Activated gamma-delta T cell treated with anti-CD3 and anti-CD28 coated beads, Interleukin-2, amount 50 U/mL, for 16 hours (primary cell): ENCODE measurements at regions not wholly inside any gene's neighbourhood (a gene's known extent, or its start where the extent isn't known, plus 50 kb on each side); places are given as distances from the start of the nearest gene placed in this dataset.
"Not testable (repeated sequence)": the region's sequence is repeated elsewhere in the genome, so short reads cannot be mapped to it uniquely, and the experiment has no call there.

Experiments used
- DNase-seq: peaks from one replicate; pipeline ENCODE4 v3.0.0-alpha.2; 2020; ENCODE audit warnings: low read depth

DNA sequence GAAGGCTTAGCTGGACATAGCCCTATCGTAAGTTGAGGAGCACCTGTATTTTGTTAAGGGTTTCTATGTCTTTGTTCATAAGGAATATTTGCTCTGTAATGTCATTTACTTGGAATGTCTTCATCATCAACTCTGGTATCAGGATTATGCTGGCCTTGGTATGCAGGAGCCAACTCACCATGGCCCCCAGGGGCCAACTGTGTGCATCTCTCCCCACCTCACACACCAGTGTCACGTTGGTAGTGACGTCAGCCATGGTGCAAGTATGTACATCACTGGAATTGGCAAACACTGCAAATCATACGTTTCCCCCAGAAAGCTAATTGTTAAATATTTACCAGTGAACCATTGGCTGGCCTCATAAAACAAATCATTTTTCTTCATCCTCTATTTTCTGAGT, 70.8 kb downstream of the YTHDF1 start:
- no peak for DNase-seq

DNA sequence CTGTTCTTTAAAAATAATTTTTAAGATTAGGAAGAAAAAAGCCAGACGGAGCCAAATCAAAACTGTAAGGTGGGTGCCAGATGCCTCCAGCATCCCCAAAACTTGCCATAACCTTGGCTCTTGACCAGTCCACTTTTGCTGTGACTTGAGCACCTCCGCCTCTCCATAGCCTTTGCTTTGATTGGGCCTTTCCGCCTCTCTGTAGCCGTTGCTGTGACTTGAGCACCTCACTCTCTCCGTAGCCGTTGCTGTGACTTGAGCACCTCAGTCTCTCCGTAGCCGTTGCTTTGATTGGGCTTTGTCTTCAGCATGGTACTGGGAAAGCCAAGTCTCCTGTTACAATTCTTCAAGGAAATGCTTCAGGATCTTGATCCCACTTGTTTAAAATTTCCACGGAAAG, 73.0 kb downstream of the YTHDF1 start:
- DNase-seq = no peak

- DNase-seq = no peak
These were observed 74.4 kb downstream of the YTHDF1 start for GRCh38 chr20:63141531-63141930.

DNA sequence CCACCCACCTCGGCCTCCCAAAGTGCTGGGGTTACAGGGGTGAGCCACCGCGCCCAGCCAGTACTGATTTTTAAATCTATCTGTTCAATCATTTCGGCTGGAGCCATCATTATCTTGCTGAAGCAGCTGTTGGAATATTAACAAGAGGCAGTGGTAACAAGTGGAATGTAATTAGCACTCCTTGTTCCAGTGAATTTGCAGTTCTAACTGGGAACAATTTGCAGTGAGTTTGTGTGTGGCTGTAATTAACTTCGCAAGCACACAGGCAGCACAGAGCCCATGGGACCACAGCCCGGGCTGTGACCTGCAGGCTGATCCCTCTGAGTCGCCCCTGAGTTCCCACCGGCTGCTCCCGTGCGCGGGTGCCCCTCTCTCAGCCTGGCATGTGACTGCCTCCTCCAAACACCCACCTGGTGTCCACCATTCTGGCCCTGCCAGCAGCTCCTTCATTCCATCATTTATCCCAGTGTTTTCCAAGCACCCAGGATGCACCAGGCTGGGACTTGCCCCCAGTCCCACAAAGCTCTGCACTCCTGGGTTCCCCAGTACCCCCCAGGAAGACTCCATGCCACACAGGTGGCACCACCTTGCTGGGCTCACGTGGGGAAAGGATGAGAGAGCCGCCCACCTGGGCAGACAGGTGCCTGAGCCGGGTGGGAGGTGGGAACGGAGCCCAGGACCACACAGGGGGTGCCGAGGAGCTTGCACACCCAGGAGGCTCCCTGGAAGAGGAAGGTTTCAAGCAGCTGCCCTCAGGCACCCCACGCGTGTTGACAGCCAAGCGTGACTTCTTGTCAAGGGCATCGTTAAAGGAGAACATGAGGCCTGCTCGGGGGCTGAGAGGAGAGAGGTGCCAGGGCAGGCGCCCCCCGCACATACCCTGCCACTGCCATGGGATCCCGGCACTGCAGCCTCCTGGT, 75.2 kb downstream of the YTHDF1 start:
- DNase-seq = no peak

DNA sequence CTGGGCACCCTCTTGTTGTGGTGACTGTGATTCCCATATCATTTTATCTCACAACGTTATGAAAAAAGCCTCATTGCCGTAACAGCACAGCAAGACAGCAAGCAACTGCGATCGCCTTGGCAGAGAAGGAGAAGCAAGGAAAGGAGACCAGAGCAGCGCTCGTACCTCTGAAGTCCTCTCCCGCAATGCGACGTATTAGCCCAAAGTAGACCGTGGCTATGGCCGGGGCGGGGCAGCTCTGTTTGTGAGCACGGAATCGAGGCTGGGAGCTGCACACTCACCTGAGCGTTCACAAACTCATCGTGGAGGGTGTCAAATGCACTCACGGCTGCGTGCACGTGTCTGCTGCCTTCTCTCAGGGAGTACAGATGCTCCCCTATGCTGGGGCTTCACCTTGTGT, 76.1 kb downstream of the YTHDF1 start:
- DNase-seq = no peak

DNA sequence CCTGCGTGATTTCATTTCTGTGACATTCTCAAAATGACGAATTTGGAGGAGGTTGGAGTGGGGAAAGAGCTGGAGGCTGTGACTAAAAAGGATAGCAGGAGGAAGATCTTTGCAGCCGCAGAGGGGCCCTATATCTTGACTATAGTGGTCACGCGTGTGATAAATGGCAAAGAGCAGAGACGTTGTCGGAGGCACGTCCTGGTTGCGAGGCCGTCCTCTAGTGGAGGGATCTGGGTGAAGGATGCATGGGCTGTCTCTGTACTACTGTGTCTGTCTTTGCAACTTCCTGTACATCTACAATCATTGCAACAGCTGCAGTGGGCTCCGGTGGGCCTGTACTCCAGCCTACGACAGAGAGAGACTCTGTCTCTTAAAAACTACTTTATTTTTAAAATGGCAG, 76.6 kb downstream of the YTHDF1 start:
- DNase-seq = no peak

DNA sequence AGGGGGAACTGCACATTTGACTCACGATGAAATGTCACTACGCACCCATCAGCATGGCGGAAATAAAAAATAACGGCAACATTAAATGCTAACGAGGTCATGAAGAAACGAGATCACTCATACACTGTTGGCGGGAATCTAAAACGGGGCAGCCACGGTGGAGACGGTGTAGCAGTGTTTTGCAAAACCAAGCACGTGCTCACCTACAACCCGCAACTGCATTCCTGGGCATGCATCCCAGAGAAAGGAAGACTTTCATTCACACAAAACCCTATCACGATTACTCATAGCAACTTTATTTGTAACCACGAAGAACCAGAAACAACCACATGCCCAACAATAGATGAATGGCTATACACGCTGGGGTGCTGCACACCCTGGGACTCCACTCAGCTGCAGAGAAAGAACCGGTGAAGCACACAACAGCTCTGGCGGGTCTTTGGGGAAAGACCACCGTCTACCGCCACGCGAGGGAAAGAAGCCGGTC, 77.0 kb downstream of the YTHDF1 start:
- no peak for DNase-seq

- DNase-seq = no peak
These were observed 78.0 kb downstream of the YTHDF1 start for GRCh38 chr20:63137851-63138415.

- no peak for DNase-seq
These were observed 79.6 kb downstream of the YTHDF1 start for GRCh38 chr20:63136296-63136695.

DNA sequence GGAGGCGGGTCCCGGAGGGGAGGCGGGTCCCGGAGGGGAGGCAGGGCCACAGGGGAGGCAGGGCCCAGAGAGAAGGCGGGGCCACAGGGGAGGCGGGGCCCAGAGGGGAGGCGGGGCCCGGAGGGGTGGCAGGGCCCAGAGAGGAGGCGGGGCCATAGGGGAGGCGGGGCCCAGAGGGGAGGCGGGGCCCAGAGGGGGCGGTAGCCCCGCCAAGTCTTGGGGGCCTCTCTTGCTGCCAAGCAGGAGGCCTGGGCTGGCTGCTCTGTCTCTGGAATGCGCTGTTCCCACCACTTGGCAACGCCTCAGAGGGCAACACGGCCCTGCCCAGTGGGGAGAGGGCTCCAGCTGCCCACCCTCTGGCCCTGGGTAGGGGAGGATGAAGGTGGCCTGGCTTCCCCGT, 80.5 kb downstream of the YTHDF1 start:
- DNase-seq = no peak

GRCh38 chr20:63134711-63135361, 81.1 kb downstream of the YTHDF1 start:
- not testable (repeated sequence) for DNase-seq

GRCh38 chr20:63134201-63134612, 81.7 kb downstream of the YTHDF1 start:
- no peak for DNase-seq

- DNase-seq = no peak
These were observed 82.3 kb downstream of the YTHDF1 start for GRCh38 chr20:63133481-63134091.

DNA sequence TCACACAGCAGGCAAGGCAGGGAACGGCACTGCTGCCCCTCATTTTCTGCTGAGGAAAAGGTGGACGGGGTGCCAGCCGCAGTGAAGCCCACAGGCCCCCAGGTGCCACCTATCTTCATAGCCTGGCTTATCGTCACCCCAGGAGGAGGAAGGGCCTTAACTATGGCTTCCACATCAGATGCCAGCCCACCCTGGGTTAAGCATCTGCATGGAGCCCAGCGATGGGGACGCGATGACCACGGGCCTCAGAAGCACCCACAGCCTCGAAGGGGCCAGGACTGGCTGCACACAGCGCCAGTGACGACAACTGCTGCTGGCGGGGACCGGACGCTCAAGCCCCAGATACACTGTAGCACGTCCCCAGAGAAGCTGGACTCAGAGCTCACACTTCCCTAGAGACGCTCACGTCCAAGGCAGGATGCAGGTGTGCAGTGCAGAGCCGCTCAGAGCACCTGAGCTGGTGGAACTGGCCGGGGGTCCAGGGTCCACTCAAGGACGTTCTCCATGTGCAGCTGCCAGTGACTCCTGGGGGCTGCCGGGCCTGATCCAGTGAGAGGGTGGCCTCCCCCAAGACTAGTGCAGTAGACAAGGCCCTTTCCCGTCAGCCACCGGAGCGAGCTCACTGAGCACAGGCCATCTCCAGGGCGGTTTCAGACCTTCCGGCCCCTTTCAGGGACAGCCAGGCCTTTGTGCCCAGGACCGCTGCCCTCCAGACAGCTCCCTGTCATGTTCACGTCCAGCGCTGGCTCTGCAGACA, 83.0 kb downstream of the YTHDF1 start:
- DNase-seq = no peak

DNA sequence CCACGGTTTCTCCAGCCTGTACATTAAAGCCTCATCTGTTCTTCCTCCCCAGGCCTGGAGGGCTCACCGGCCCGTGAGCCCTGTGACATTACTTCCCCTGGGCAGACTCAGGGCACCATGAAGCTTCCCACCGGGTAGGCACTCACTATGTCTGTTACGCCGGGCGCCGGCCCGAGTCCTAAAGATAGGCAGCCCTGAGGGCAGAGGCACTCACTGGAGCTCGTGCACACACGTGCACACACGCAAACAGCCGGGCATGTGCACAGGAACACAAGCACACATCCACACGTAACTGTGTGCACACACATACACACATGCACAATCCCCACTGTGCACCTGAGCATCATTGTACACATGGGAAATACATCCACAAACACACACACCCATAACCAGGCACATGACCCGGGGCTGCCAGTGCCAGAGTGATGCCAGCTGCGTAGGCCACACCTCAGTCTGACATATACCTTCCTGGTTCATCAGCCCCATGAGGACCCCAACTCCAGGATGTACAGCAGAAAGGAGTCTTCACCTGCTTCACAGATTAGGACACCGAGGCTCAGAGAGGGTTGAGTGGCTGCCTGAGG, 83.7 kb downstream of the YTHDF1 start:
- DNase-seq = no peak

GRCh38 chr20:63130658-63131577, 85.0 kb downstream of the YTHDF1 start:
- no peak for DNase-seq

GRCh38 chr20:63129991-63130657, 85.8 kb downstream of the YTHDF1 start:
- DNase-seq = no peak

DNA sequence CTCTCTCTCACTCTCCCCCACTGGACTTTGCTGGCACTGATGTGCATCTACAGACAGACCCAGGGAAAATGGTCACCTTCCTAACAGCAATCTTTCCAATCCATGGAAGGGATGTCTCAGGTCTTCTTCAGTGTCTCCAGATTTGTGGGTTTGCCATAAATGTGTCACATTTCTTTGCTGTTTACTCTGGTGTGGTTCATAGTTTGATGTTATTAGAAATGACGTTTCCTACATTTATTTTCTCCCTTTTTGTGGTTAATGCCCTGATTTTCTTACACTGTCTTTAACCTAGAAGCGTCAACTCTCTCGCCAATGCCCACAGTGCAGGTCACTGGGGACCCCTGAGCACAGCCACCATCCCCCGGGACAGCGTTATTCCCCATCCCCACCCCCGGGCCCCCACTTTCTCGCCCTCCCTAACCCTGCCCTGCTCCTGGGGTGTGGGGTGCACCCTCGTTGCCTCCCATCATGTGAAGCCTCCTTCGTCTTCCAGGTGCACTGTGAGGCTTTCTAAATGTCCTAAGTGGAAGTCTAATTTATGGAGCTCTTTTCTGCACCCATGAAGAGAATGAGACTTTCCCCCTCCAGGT, 86.5 kb downstream of the YTHDF1 start:
- DNase-seq = no peak

DNA sequence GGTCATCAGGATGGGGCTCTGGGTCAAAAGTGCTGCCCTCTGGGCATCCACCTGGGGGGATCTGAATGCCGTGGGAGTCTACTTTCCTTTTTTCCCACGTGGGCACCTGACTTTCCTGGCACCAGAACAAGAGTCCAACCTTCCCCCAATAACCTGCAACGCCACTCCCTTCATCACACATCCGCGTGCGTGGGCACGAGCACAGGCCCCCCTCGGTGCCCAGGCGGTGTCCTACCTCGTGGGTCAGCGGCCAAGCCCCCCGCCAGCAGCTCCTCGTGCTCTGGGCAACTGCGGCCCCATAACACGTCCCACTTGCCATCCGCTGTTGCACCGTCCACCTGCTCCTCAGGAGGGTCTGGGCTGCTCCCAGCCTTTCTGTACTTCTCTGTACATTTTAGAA, 87.0 kb downstream of the YTHDF1 start:
- DNase-seq = no peak
